Activated T-cell treated with anti-CD3 and anti-CD28 coated beads, Interleukin-2, amount 50 U/mL, for 4 hours (primary cell): ENCODE measurements at regions not wholly inside any gene's neighbourhood (a gene's known extent, or its start where the extent isn't known, plus 50 kb on each side); places are given as distances from the start of the nearest gene placed in this dataset.
"Not testable (repeated sequence)": the region's sequence is repeated elsewhere in the genome, so short reads cannot be mapped to it uniquely, and the experiment has no call there.

Source experiments
- ATAC-seq, 2 donors: fragments of 200-7000 bp; cut with Tn5 transposase; one replicate each; pipeline ENCODE4 v1.10.0; 2021
- DNase-seq: peaks from one replicate; pipeline ENCODE4 v3.0.0-alpha.2; 2020
- H3K27me3 Mint-ChIP-seq: one replicate; pipeline ENCODE4 v1.8.0; 2021; ENCODE audit warnings: low read depth, mixed read lengths
- H3K36me3 Mint-ChIP-seq: one replicate; pipeline ENCODE4 v1.8.0; 2022; ENCODE audit warnings: mixed read lengths; ENCODE audit not compliant: insufficient read depth
- H3K4me1 Mint-ChIP-seq: one replicate; pipeline ENCODE4 v1.8.0; 2021; ENCODE audit warnings: low read depth, mixed read lengths
- H3K4me3 Mint-ChIP-seq: one replicate; pipeline ENCODE4 v1.8.0; 2021; ENCODE audit warnings: mild to moderate bottlenecking, moderate library complexity, mixed read lengths
- H3K9me3 Mint-ChIP-seq: one replicate; pipeline ENCODE4 v1.8.0; 2021; ENCODE audit warnings: mixed read lengths

DNA sequence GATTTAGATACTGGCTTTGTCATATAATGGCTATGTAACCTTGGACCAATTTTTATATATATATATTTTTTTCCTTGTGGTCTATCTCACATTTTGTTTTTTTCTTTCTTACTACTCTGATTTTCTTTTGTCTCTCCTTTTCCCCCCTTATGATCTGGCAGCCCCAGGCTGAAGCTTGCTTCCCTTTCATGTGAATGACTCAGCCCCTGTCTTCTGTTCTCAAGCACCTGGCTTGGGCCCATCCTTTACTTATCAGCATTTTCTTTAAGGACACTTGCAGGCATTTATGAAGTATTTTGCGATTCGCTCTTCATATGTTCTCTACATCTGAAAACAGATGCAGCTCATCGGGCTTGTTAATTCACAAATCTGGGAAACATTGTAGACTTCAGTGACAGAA, 163.6 kb downstream of the SPRY2 start:
- Mint-ChIP-seq H3K9me3 (no peaks in the 10 kb centered on the region), H3K27me3 (no peaks in the 10 kb centered on the region), H3K4me3 (no peak overlapping the region), H3K4me1 (no peaks in the 10 kb centered on the region), H3K36me3 (no peaks in the 10 kb centered on the region)
- no peak for DNase-seq
- no peak for ATAC-seq

DNA sequence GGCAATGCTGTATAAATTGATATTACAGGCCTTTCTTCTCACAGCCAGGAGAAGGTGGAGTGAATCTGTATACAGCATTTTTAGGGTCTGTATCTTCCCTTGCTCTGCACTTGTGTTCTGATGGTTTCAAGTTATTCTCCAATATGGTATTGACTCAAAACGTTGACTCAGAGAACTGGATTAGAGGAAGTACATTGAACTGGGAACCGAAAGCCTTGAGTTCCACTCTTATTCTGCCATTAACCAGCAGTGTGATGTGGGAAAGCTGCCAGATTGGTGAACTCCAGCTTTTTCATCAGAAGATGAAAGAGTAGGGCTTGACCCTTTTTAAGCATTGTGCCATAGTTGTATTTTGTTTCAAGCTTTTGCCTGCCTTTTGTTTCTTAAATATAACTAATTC, 167.7 kb downstream of the SPRY2 start:
- Mint-ChIP-seq H3K27me3 (no peaks in the 10 kb centered on the region), H3K4me1 (no peaks in the 10 kb centered on the region), H3K9me3 (no peaks in the 10 kb centered on the region), H3K36me3 (no peaks in the 10 kb centered on the region), H3K4me3 (no peak overlapping the region)
- DNase-seq (no peak), ATAC-seq (no peak)

GRCh38 chr13:80171096-80171495, 169.8 kb downstream of the SPRY2 start:
- Mint-ChIP-seq H3K27me3 (no peaks in the 10 kb centered on the region), H3K36me3 (no peaks in the 10 kb centered on the region), H3K4me1 (no peaks in the 10 kb centered on the region), H3K4me3 (no peak overlapping the region), H3K9me3 (no peaks in the 10 kb centered on the region)
- ATAC-seq (no peak), DNase-seq (no peak)

DNA sequence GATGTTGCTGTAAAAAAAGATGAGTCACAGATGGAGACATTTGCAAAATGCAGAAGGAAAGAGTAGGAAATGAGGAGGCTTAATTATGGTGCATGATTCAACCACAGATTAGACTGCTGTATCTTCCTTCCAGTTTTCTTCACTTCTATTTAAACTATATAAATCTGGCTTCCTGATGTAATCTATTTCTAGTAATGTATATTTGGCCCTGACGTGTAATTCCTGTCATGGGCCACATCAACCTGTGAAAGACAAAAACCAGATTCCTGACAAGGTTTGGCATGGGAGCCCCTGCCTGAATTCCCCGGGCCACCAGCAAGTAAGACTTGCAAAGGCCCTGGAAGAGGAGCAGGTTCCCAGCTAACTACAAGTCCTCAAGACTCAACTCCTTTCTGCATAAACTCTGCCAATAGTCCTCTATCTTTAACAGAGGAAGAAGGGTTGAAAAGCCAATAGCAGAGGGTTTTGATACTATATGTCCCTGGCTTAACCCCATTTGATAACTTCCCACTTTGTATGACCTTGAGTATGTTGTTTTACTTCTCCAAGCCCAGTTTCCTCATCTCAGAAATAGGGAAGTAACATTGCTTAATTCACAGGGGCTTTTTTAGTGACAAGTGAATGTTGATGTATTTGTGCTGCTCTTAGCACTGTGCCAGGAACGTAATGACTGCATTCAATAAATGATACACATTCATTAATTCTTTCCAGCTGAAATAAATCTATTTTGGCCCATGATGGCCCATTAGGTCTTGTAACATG, 172.7 kb downstream of the SPRY2 start:
- Mint-ChIP-seq H3K36me3 (no peaks in the 10 kb centered on the region), H3K4me1 (no peaks in the 10 kb centered on the region), H3K4me3 (no peak overlapping the region), H3K9me3 (no peaks in the 10 kb centered on the region), H3K27me3 (no peaks in the 10 kb centered on the region)
- DNase-seq: no peak
- ATAC-seq: no peak

DNA sequence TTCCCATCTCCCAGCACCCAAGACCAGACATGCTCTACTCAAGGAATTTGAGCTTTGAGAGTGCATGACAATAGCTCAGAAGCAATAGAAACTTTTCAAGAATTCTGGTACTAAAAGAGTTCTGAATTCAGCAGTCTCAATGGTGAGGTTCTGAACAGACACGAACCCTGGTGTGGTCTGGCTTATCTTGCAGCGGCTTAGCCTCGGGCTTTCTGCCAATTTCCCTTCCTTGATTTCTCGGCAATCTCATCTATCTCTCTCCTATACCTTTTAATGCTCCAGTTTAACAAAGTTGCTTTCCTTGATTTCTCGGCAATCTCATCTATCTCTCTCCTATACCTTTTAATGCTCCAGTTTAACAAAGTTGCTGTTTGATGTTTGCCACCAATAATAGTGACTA, 174.6 kb downstream of the SPRY2 start:
- no peaks in the 10 kb centered on the region for H3K9me3 Mint-ChIP-seq
- no peaks in the 10 kb centered on the region for H3K36me3 Mint-ChIP-seq
- no peak for ATAC-seq
- H3K4me3 Mint-ChIP-seq: no peak overlapping the region
- DNase-seq: no peak
- H3K27me3 Mint-ChIP-seq: no peaks in the 10 kb centered on the region
- no peaks in the 10 kb centered on the region for H3K4me1 Mint-ChIP-seq

- Mint-ChIP-seq H3K9me3 (no peaks in the 10 kb centered on the region), H3K27me3 (no peaks in the 10 kb centered on the region), H3K4me3 (no peak overlapping the region), H3K4me1 (no peaks in the 10 kb centered on the region), H3K36me3 (no peaks in the 10 kb centered on the region)
- DNase-seq (no peak), ATAC-seq (no peak)
These were observed 176.5 kb downstream of the SPRY2 start for GRCh38 chr13:80164462-80164861.

- DNase-seq: no peak
- Mint-ChIP-seq H3K9me3 (no peaks in the 10 kb centered on the region), H3K4me3 (no peak overlapping the region), H3K36me3 (no peaks in the 10 kb centered on the region), H3K27me3 (no peaks in the 10 kb centered on the region), H3K4me1 (no peaks in the 10 kb centered on the region)
- ATAC-seq: no peak
These were observed 179.0 kb downstream of the SPRY2 start for GRCh38 chr13:80161896-80162295.

- H3K9me3 Mint-ChIP-seq: no peaks in the 10 kb centered on the region
- ATAC-seq: no peak
- H3K4me1 Mint-ChIP-seq: no peaks in the 10 kb centered on the region
- H3K27me3 Mint-ChIP-seq: no peaks in the 10 kb centered on the region
- no peak overlapping the region for H3K4me3 Mint-ChIP-seq
- H3K36me3 Mint-ChIP-seq: no peaks in the 10 kb centered on the region
- no peak for DNase-seq
These were observed 179.7 kb downstream of the SPRY2 start for GRCh38 chr13:80161219-80161618.

DNA sequence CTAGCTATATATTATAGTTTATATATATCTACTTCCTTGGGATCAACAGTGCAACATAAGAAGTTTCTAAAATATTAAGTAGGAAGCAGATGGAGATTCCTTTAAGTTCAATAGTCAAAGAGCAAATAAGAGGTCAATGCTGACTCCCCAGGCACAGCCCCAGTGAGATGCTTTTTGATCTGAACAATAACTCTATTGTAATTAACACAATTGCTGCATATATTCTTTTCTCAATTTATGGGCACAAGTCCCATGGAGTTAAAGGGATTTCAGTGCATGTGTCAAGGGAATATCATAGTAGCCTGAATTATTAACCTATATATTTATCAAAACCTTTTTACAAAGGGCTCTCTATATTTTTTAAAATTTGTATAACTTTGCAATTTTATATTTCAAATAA, 180.8 kb downstream of the SPRY2 start:
- Mint-ChIP-seq H3K27me3 (no peaks in the 10 kb centered on the region), H3K4me1 (no peaks in the 10 kb centered on the region), H3K9me3 (no peaks in the 10 kb centered on the region), H3K36me3 (no peaks in the 10 kb centered on the region), H3K4me3 (no peak overlapping the region)
- DNase-seq (no peak), ATAC-seq (no peak)

GRCh38 chr13:80157261-80157932, 183.5 kb downstream of the SPRY2 start:
- Mint-ChIP-seq H3K9me3 (no peaks in the 10 kb centered on the region), H3K36me3 (no peaks in the 10 kb centered on the region), H3K4me3 (no peak overlapping the region), H3K4me1 (no peaks in the 10 kb centered on the region), H3K27me3 (no peaks in the 10 kb centered on the region)
- DNase-seq: no peak
- no peak for ATAC-seq

DNA sequence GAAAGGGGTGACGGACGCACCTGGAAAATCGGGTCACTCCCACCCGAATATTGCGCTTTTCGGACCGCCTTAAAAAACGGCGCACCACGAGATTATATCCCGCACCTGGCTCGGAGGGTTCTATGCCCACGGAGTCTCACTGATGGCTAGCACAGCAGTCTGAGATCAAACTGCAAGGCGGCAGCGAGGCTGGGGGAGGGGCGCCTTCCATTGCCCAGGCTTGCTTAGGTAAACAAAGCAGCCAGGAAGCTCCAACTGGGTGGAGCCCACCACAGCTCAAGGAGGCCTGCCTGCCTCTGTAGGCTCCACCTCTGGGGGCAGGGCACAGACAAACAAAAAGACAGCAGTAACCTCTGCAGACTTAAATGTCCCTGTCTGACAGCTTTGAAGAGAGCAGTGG, 188.8 kb downstream of the SPRY2 start:
- DNase-seq, H3K4me3 Mint-ChIP-seq, ATAC-seq, H3K36me3 Mint-ChIP-seq, H3K9me3 Mint-ChIP-seq, H3K4me1 Mint-ChIP-seq, H3K27me3 Mint-ChIP-seq: not testable (repeated sequence)

GRCh38 chr13:80151016-80151415, 189.9 kb downstream of the SPRY2 start:
- H3K27me3 Mint-ChIP-seq: no peaks in the 10 kb centered on the region
- H3K36me3 Mint-ChIP-seq: no peaks in the 10 kb centered on the region
- DNase-seq (no peak), ATAC-seq (no peak)
- H3K9me3 Mint-ChIP-seq: peaks cover 8% of the 10 kb centered on the region
- no peak overlapping the region for H3K4me3 Mint-ChIP-seq
- H3K4me1 Mint-ChIP-seq: no peaks in the 10 kb centered on the region

DNA sequence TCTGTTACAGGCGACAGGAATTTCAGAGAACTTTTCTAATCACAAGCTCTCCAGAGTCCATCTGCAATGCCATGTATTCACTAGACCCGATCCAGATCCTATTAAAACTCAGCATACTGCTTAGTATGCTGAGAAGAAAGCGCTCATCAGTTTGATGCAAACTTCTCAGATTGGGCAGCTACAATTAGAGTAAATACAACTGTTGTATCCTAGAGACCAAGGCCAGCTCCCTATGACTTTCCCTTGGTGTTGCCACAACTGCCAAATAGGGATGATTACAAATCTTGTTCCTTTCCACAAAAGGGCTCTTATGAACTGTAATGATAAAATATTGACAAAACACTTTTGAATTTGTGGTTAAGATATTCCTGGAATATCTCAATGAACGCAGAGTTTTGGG, 191.2 kb downstream of the SPRY2 start:
- Mint-ChIP-seq H3K9me3 (peaks cover 8% of the 10 kb centered on the region), H3K36me3 (no peaks in the 10 kb centered on the region)
- no peak for ATAC-seq

DNA sequence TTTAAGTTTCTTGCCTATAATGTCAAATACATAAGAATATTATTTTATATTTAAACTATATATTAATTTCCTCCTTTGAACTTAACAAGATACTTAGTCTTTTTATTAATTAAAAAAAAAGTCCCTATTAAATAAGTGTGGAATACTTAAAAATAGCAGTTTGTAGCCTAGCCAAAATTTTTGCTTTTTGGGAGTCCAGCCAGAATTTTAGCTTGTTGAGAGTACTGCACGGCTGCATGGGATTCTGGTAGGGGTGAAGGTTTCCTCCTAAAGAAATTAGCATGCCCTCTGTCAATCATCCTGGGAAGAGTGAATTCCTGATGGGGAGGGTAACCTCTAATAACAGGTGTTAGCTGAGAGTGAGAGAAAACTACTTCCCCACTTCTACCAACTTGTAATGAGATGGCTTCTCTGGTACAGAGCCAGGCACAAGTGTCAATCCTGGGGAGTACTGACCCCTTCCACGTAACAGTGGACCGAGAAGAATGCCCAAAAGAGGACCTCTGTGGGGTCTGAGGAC, 195.7 kb downstream of the SPRY2 start:
- H3K9me3 Mint-ChIP-seq: peaks cover 1% of the 10 kb centered on the region
- H3K36me3 Mint-ChIP-seq: no peaks in the 10 kb centered on the region
- H3K4me1 Mint-ChIP-seq: no peaks in the 10 kb centered on the region
- ATAC-seq: no peak
- DNase-seq: no peak
- H3K4me3 Mint-ChIP-seq: no peak overlapping the region
- H3K27me3 Mint-ChIP-seq: no peaks in the 10 kb centered on the region

More for the DNA sequence above, 191.2 kb downstream of the SPRY2 start:
- no peak overlapping the region for H3K4me3 Mint-ChIP-seq
- no peaks in the 10 kb centered on the region for H3K4me1 Mint-ChIP-seq
- no peaks in the 10 kb centered on the region for H3K27me3 Mint-ChIP-seq
- DNase-seq: no peak

DNA sequence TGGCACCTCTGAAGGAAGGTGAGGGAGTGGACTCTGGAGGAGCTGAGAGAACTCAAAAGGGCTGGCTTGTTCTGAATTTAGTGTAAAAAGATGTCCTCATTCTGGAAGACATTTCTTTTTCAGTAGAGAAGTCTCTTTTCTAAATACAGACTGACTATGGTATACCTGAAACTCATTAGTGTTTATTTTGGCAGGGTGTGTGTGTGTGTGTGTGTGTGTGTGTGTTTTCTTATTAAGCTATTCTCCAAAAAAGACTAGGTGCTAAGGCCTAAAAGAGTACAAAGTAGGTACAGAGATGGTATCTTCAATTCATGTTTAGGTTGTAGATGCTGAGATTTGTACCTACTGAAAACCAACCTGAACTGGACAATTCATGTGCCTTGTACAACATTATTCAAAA, 196.4 kb downstream of the SPRY2 start:
- Mint-ChIP-seq H3K4me1 (no peaks in the 10 kb centered on the region), H3K27me3 (no peaks in the 10 kb centered on the region), H3K4me3 (no peak overlapping the region), H3K9me3 (no peaks in the 10 kb centered on the region), H3K36me3 (no peaks in the 10 kb centered on the region)
- DNase-seq (no peak), ATAC-seq (no peak)
